A549 (cell line): ENCODE measurements at regions not wholly inside any gene's neighbourhood (a gene's known extent, or its start where the extent isn't known, plus 50 kb on each side); places are given as distances from the start of the nearest gene placed in this dataset.

Source experiments
- ATAC-seq, 2 experiments: fragments of 200-7000 bp in 1 of 2; fragments of >200 bp in 1 of 2; cut with Nextera tagmentation in 1 of 2; cut with Tn5 transposase in 1 of 2; 3 replicates each; pipeline versions ENCODE4 v1.8.0 to v1.9.1; 2018 to 2020; ENCODE audit warnings: mild to moderate bottlenecking in 1 of 2, moderate library complexity in 1 of 2
- CTCF ChIA-PET: fragments of 300-600 bp; sonication (Branson Sonifier 250); formaldehyde crosslinking; extraction: SDS; loops from one replicate; lab custom pipeline; 2021; ENCODE audit warnings: antibody characterized with exemption, inconsistent platforms; lab: Yijun Ruan, JAX
- POLR2A ChIA-PET: fragments of 350-600 bp; formaldehyde crosslinking; extraction: SDS; loops from one replicate; lab custom pipeline; 2021; ENCODE audit warnings: antibody characterized with exemption, inconsistent platforms; lab: Yijun Ruan, JAX
- DNase-seq, 2 experiments: peaks; one replicate each; pipeline versions ENCODE4 v3.0.0 to v3.0.0-alpha.2; 2011 to 2016; ENCODE audit warnings: low read depth in 1 of 2, low spot score in 1 of 2
- FAIRE-seq: peaks from 2 replicates; lab custom pipeline; 2011; peaks lifted over from hg19 to GRCh38; lab: Jason Lieb, UNC
- H3K27ac ChIP-seq, 2 experiments: fragments of >200 bp; sonication (Bioruptor Twin); formaldehyde crosslinking; 3 replicates each; pipeline ENCODE4 v1.5.1; 2016 to 2017
- H3K4me1 ChIP-seq: fragments of >200 bp; sonication (Bioruptor Twin); formaldehyde crosslinking; 3 replicates; pipeline ENCODE4 v1.6.1; 2016
- H3K4me2 ChIP-seq: fragments of >200 bp; sonication (Bioruptor Twin); formaldehyde crosslinking; 3 replicates; pipeline ENCODE4 v1.6.1; 2016
- H3K4me3 ChIP-seq: fragments of >200 bp; sonication (Bioruptor Twin); formaldehyde crosslinking; 3 replicates; pipeline ENCODE4 v1.5.1; 2016
- H3K9me3 ChIP-seq: fragments of >200 bp; sonication (Bioruptor Twin); formaldehyde crosslinking; 3 replicates; pipeline ENCODE4 v1.6.1; 2016
- ATOH8 ChIP-seq: fragments of 250-450 bp; sonication (Bioruptor Pico); IDR thresholded peaks from 2 replicates; pipeline ENCODE4 v1.5.0; 2020; ENCODE audit warnings: low read depth, mild to moderate bottlenecking, moderate library complexity
- BHLHE40 ChIP-seq: IDR thresholded peaks from 2 replicates; pipeline ENCODE4 v1.6.1; 2012; ENCODE audit warnings: low read depth, low read length, inconsistent platforms
- CBX2 ChIP-seq: fragments of 200-600 bp; sonication (generic); IDR thresholded peaks from 2 replicates; pipeline ENCODE4 v1.6.1; 2016; ENCODE audit warnings: low read depth, mild to moderate bottlenecking, borderline replicate concordance
- CBX8 ChIP-seq: fragments of 200-600 bp; sonication (generic); IDR thresholded peaks from 2 replicates; pipeline ENCODE4 v1.6.1; 2016
- CEBPB ChIP-seq, 2 experiments: fragments of >200 bp in 1 of 2; sonication (Bioruptor Twin) in 1 of 2; formaldehyde crosslinking in 1 of 2; IDR thresholded peaks; 2 replicates each; pipeline ENCODE4 v1.6.1; 2012 to 2016
- CHD4 ChIP-seq: fragments of 200-600 bp; sonication (generic); IDR thresholded peaks from 2 replicates; pipeline ENCODE4 v1.6.1; 2016; ENCODE audit warnings: antibody characterized with exemption, mild to moderate bottlenecking, borderline replicate concordance
- CTCF ChIP-seq: fragments of >200 bp; sonication (Bioruptor Twin); formaldehyde crosslinking; IDR thresholded peaks from 3 replicates; pipeline ENCODE4 v1.5.1; 2016
- E2F6 ChIP-seq: IDR thresholded peaks from 2 replicates; pipeline ENCODE4 v1.6.1; 2012; ENCODE audit warnings: low read depth, borderline replicate concordance
- EHF ChIP-seq: fragments of 250-450 bp; sonication (Bioruptor Pico); IDR thresholded peaks from 2 replicates; pipeline ENCODE4 v1.5.0; 2020; ENCODE audit warnings: mild to moderate bottlenecking
- EHMT2 ChIP-seq: fragments of 200-600 bp; sonication (generic); IDR thresholded peaks from 2 replicates; pipeline ENCODE4 v1.6.1; 2016; ENCODE audit warnings: antibody characterized with exemption, low read depth, mild to moderate bottlenecking, moderate library complexity
- ELK1 ChIP-seq: fragments of 150-350 bp; IDR thresholded peaks from 2 replicates; pipeline ENCODE4 v1.6.1; 2014; ENCODE audit warnings: low read depth, mild to moderate bottlenecking, low read length
- EP300 ChIP-seq, 2 experiments: fragments of >200 bp; sonication (Bioruptor Twin); formaldehyde crosslinking; IDR thresholded peaks; 2 replicates in 1 of 2; 3 replicates in 1 of 2; pipeline ENCODE4 v1.6.1; 2016 to 2017
- GATA3 ChIP-seq: IDR thresholded peaks from 2 replicates; pipeline ENCODE4 v1.6.1; 2012; ENCODE audit warnings: borderline replicate concordance
- HDAC2 ChIP-seq: fragments of 200-600 bp; sonication (generic); IDR thresholded peaks from 2 replicates; pipeline ENCODE4 v1.6.1; 2016
- HES2 ChIP-seq: fragments of >200 bp; sonication (Bioruptor Twin); formaldehyde crosslinking; IDR thresholded peaks from 2 replicates; pipeline ENCODE4 v1.6.1; 2016
- HOXB13 ChIP-seq: fragments of 250-450 bp; sonication (Bioruptor Pico); IDR thresholded peaks from 2 replicates; pipeline ENCODE4 v1.5.0; 2020; ENCODE audit warnings: low read depth, mild to moderate bottlenecking, moderate library complexity
- HOXB5 ChIP-seq: fragments of 250-450 bp; sonication (Bioruptor Pico); IDR thresholded peaks from 2 replicates; pipeline ENCODE4 v1.5.0; 2020; ENCODE audit warnings: mild to moderate bottlenecking, moderate library complexity
- JUN ChIP-seq, 2 experiments: fragments of >200 bp; sonication (Bioruptor Twin); formaldehyde crosslinking; IDR thresholded peaks; 2 replicates in 1 of 2; 3 replicates in 1 of 2; pipeline ENCODE4 v1.6.1; 2016 to 2017
- KDM1A ChIP-seq: fragments of 200-600 bp; sonication (generic); IDR thresholded peaks from 2 replicates; pipeline ENCODE4 v1.6.1; 2016; ENCODE audit warnings: low read depth, mild to moderate bottlenecking
- MAFK ChIP-seq: fragments of 450-650 bp; IDR thresholded peaks from 2 replicates; pipeline ENCODE4 v1.6.1; 2014; ENCODE audit not compliant: partially characterized antibody
- MAX ChIP-seq: IDR thresholded peaks from 2 replicates; pipeline ENCODE4 v1.6.1; 2012
- MAZ ChIP-seq: fragments of 150-350 bp; IDR thresholded peaks from 2 replicates; pipeline ENCODE4 v1.6.1; 2014; ENCODE audit warnings: antibody characterized with exemption, low read depth, low read length, borderline replicate concordance
- MYC ChIP-seq: IDR thresholded peaks from 2 replicates; pipeline ENCODE4 v1.6.1; 2012; ENCODE audit warnings: mild to moderate bottlenecking, inconsistent platforms, low read length, improper control_type of control experiment, borderline replicate concordance
- NFE2L2 ChIP-seq: fragments of 150-350 bp; conservative IDR thresholded peaks from 2 replicates; pipeline ENCODE4 v1.6.1; 2014; ENCODE audit warnings: low read length
- NPAS2 ChIP-seq: fragments of 250-450 bp; sonication (Bioruptor Pico); IDR thresholded peaks from 2 replicates; pipeline ENCODE4 v1.8.0; 2022; ENCODE audit warnings: mild to moderate bottlenecking, moderate library complexity, borderline replicate concordance
- PBX3 ChIP-seq: IDR thresholded peaks from 2 replicates; pipeline ENCODE4 v1.6.1; 2012
- POLR2A ChIP-seq: IDR thresholded peaks from 2 replicates; pipeline ENCODE4 v1.6.1; 2012; ENCODE audit warnings: mild to moderate bottlenecking, low read length
- POLR2AphosphoS2 ChIP-seq: conservative IDR thresholded peaks from 2 replicates; pipeline ENCODE4 v1.6.1; 2012; ENCODE audit warnings: low read length, improper control_type of control experiment, inconsistent platforms
- RCOR1 ChIP-seq: fragments of 150-350 bp; IDR thresholded peaks from 2 replicates; pipeline ENCODE4 v1.6.1; 2014; ENCODE audit warnings: antibody characterized with exemption, low read length, low read depth
- RFX5 ChIP-seq: fragments of 450-650 bp; IDR thresholded peaks from 2 replicates; pipeline ENCODE4 v1.7.1; 2014; ENCODE audit warnings: antibody characterized with exemption, mild to moderate bottlenecking, moderate library complexity
- RNF2 ChIP-seq: fragments of 200-600 bp; sonication (generic); IDR thresholded peaks from 2 replicates; pipeline ENCODE4 v1.6.1; 2016; ENCODE audit warnings: low read depth, mild to moderate bottlenecking, antibody characterized with exemption, moderate library complexity, borderline replicate concordance
- SREBF2 ChIP-seq: fragments of 450-650 bp; IDR thresholded peaks from 2 replicates; pipeline ENCODE4 v1.6.1; 2014; ENCODE audit warnings: mild to moderate bottlenecking, moderate library complexity
- TFCP2L1 ChIP-seq: fragments of 250-450 bp; sonication (Bioruptor Pico); IDR thresholded peaks from 2 replicates; pipeline ENCODE4 v1.5.0; 2021; ENCODE audit warnings: mild to moderate bottlenecking
- TP53 ChIP-seq: fragments of 250-450 bp; sonication (Bioruptor Pico); IDR thresholded peaks from 2 replicates; pipeline ENCODE4 v1.5.0; 2021; ENCODE audit warnings: mild to moderate bottlenecking, moderate library complexity
- ZC3H11A ChIP-seq: fragments of 450-650 bp; IDR thresholded peaks from 2 replicates; pipeline ENCODE4 v1.6.1; 2014; ENCODE audit warnings: antibody characterized with exemption, mild to moderate bottlenecking
- ZNF302 ChIP-seq: fragments of 250-450 bp; sonication (Bioruptor Pico); IDR thresholded peaks from 2 replicates; pipeline ENCODE4 v1.9.0; 2021; ENCODE audit warnings: inconsistent platforms, mild to moderate bottlenecking, moderate library complexity
- ZSCAN20 ChIP-seq: fragments of 250-450 bp; sonication (Bioruptor Pico); IDR thresholded peaks from 2 replicates; pipeline ENCODE4 v1.8.0; 2022; ENCODE audit warnings: mild to moderate bottlenecking, moderate library complexity
- WGBS: methylation state at CpG from one replicate; pipeline ENCODE4 v1.1.6; 2017; ENCODE audit errors: missing lambda C conversion rate; 5-methylcytosine and 5-hydroxymethylcytosine counted together

- Histone ChIP-seq H3K4me3 (peak overlapping the region; percentile 51), H3K9me3 (no peaks in the 10 kb centered on the region), H3K27ac (peak overlapping the region; percentile 87), H3K4me2 (peak overlapping the region; percentile 98), H3K4me1 (peaks cover 22% of the 10 kb centered on the region)
- FAIRE-seq = no peak
- DNase-seq = peak; percentile 51 to 78
- ATAC-seq = peak; percentile 100
- ChIA-PET POLR2A (interaction anchor here (1.1 kb wide), 1 partner anchor 26 kb away, joined by 3 read pairs; no protein-coding TSS in a partner anchor), CTCF (interaction anchor here (0.7 to 1.8 kb wide), 5 partner anchors 10 to 117 kb away, joined by 3 to 4 read pairs (median 3); no protein-coding TSS in a partner anchor)
- under 1% methylated on average over 18 of the region's 30 CpGs for WGBS
- TF ChIP-seq EHF (no peak), ELK1 (no peak), MYC (no peak), ZNF302 (CRISPR knock-in tag) (no peak), CTCF (no peak), MAFK (no peak), GATA3 (no peak), CBX2 (no peak), ZC3H11A (no peak), HOXB5 (CRISPR knock-in tag) (no peak), SREBF2 (no peak), ATOH8 (CRISPR knock-in tag) (no peak), E2F6 (peak; percentile 62; the same call in 1 of the 2 replicates), CBX8 (no peak), HDAC2 (no peak), MAZ (no peak), PBX3 (peak; percentile 67; the same call in 1 of the 2 replicates), KDM1A (no peak), HOXB13 (CRISPR knock-in tag) (no peak), EHMT2 (no peak), CHD4 (no peak), RNF2 (no peak), NPAS2 (CRISPR knock-in tag) (no peak), NFE2L2 (no peak), HES2 (no peak), CEBPB (IDR thresholded peaks at IDR 0.05) (no peak), RFX5 (no peak), POLR2A (peak; percentile 69), TP53 (no peak), POLR2AphosphoS2 (no peak), TFCP2L1 (CRISPR knock-in tag) (no peak), ZSCAN20 (CRISPR knock-in tag) (no peak), BHLHE40 (no peak), RCOR1 (no peak), JUN (IDR thresholded peaks at IDR 0.05) (peak in 1 of 2 experiments; percentile 34; a peak in 1 of 5 replicates), MAX (peak; percentile 68), EP300 (IDR thresholded peaks at IDR 0.05) (no peak)
Observed at GRCh38 chr6:100228834-100229441, 234.9 kb upstream of the MCHR2 start.
